Left cardiac atrium (tissue), 4 donors: ENCODE measurements at regions not wholly inside any gene's neighbourhood (a gene's known extent, or its start where the extent isn't known, plus 50 kb on each side); places are given as distances from the start of the nearest gene placed in this dataset.
A peak's percentile ranks its signal among the peaks of the same experiment; 100 is the strongest.
"Not testable (repeated sequence)": the region's sequence is repeated elsewhere in the genome, so short reads cannot be mapped to it uniquely, and the experiment has no call there.

Source experiments
- ATAC-seq, 2 donors: fragments of 200-7000 bp; cut with Tn5 transposase; one replicate each; pipeline ENCODE4 v1.9.1; 2020; ENCODE audit warnings: mild to moderate bottlenecking in 2 of 2, moderate library complexity in 2 of 2
- DNase-seq: peaks from one replicate; pipeline ENCODE4 v3.0.0-alpha.2; 2020
- intact Hi-C, 2 donors: fragments of 100-400 bp; cut with DNase I; formaldehyde crosslinking; loops; one replicate each; pipeline versions ENCODE4 v1.14.1 to v1.15.1; 2022 to 2023
- donor health status: DM: no; HTN: yes; CAD: no.
- donor health status: DM: no; HTN: yes; CAD: no; lungs with severe emphysema.
- donor health status: DM: yes; HTN: yes; CAD: no.
- donor health status: Dilated cardiomyopathy.

DNA sequence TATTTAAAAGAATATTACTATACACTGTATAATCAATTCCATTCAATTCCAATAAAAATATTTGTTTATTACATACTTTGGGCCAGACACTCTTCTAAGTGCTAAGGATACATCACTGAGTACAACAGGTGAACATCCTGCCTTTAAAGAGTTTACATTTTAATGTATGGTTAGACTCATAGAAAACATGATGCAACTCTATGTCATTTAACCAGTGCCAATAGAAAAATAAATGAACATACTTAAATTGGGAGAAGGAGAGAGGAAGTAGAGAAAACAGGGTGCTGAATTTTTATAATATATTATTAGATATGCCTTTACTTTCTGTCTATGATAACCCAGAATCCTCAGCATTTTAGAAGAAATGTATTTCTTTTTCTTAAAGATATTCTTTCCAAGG is 119.2 kb downstream of the TSEN15 start:
- ATAC-seq (no peak), DNase-seq (no peak)
- intact Hi-C loops, result no loop called here

DNA sequence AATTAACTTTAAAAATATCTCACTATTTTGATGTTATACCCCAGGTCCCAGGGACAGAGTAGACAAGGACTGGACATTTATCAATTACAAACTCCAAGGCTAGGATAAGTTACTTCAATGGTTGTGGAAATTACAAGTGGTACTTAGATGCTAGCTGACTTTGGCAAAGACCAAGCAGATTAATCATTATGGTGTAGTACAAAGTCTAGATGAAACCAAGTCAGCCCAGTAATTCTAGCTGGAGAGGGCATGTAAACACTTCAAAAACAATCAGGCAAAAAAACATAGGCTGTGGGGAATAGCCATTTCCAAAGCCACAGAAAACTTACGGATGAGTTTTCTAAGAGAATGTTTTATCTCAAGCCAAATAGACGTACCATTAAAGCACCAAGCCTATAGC is 124.5 kb downstream of the TSEN15 start:
- ATAC-seq (no peak), DNase-seq (no peak)
- intact Hi-C loops, result no loop called here

DNA sequence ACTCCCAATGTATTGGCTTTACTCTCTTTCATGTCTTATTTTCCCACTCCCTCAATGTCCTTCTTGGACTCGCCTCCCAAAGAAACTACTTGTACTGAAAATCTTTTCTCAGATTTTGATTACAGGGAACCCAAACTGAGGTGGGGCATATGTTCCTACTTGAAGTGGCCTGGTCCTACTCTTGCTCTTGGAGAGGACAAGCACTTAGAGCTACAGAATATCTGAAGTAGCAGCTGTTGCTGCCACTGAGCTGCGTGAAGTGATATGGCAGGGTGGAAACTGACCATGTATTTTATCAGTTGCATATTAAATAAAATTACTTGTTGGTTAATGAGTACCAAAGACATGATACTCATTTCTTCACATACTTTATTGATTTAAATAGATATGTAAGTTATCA is 129.5 kb downstream of the TSEN15 start:
- DNase-seq (no peak), ATAC-seq (no peak)
- intact Hi-C loops, result no loop called here

DNA sequence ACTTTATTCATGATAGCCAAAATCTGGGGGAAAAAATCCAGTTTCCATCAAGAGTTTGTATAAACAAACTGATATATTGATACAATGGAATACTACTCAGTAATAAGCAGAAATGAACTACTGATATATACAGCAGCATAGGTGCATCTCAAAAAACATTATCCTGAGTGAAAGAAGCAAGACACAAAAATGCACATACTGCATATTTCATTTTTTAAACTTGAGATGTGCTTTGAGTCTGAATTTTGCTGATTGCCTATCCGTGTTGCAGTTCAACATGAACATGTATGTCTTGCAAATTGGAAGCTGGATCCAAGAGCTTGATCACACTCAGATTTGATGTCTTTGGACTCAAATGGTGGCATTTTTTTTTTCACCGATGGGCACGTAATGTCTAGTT is 132.4 kb downstream of the TSEN15 start:
- DNase-seq (no peak), ATAC-seq (no peak)
- intact Hi-C loops, result no loop called here

DNA sequence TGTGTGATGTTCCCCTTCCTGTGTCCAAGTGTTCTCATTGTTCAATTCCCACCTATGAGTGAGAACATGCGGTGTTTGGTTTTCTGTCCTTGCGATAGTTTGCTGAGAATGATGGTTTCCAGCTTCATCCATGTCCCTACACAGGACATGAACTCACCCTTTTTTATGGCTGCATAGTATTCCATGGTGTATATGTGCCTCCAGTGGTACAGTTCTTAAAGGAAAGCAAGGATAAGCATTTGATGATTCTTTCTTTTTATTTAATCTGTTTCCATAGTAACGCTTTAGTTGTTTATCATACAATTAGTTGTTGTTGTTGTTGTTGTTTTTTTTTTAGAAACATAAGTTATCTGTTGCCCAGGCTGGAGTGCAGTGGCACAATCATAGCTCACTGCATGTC is 133.1 kb downstream of the TSEN15 start:
- ATAC-seq, DNase-seq, intact Hi-C loops: not testable (repeated sequence)

DNA sequence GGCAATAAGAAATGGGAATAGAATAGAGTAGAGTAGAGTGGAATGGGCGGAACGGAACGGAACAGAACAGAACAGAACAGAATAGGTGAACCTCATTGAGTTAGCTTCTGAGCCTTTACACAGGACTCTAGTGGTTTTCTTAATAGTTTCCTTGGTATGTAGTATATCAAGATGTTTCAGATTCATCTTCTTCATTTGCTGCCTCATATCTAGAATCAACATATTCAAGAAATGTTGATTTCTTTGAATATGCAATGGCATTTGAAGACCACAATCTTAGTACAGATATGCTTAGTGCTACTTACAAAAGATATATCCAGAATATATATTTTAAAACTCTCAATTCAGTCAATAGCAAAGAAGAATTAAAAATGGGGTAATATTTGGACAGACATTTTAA is 133.8 kb downstream of the TSEN15 start:
- DNase-seq (no peak), ATAC-seq (no peak)
- intact Hi-C loops, result no loop called here

DNA sequence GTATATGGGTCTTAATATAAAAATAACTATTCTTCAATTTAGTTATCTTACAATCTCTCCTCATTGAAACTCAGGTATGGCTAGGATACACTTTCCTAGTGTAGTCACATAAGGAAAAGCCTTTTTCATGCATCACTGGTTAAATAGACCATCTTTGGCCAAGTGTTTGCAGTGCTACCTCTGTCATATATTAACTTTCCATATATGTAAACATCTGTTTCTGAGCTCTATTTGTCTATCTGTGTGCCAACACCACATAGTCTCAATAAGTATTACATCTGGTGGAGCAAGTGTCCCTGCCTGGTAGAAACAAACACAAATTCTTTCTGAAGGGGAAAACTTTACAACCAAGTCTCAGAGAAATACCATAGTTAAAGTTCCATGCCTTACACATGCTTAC is 134.6 kb downstream of the TSEN15 start:
- intact Hi-C loops, result no loop called here
- ATAC-seq, result no peak

DNA sequence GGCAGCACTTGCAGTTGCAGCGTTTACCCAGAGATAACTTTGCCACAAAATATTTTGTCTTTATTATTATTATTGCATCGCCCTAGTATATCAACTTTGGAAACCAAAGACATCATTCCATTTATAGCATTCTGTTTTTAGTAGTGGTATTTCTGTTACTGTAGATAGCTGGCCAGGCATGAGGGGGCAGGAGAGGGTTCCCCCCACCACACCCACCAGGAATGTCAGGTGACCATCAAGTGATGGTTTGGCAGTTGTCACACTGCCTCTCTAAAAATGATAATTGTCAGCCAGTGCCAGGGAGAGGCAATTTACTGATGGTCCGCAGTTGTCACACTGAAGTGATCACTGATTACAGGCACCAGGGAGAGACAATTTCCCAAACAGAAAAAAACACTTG is 135.6 kb downstream of the TSEN15 start:
- intact Hi-C loops, result no loop called here
- no peak for DNase-seq
- ATAC-seq, result peak in 1 of 2 donors; percentile 78

More for the DNA sequence above, 134.6 kb downstream of the TSEN15 start:
- DNase-seq, result no peak

DNA sequence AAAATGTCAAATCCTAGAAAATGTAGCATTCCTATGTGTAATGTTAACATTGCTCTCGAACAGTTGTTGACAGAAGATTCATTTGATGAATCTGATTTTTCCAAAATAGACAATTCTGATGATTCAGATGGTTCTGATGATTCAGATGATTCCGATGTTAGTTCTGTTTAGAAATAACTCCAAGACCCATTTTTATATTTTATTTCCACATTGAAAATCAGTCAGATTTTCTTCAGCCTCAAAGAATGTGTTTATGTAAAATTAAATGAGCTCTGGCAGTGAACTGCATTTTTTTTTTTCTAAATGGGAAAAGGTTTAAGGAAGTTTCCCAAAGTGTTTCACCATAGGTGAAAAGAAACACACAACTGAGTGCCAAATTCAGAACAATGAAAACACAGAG is 136.5 kb downstream of the TSEN15 start:
- intact Hi-C loops, result no loop called here
- ATAC-seq (no peak), DNase-seq (no peak)

DNA sequence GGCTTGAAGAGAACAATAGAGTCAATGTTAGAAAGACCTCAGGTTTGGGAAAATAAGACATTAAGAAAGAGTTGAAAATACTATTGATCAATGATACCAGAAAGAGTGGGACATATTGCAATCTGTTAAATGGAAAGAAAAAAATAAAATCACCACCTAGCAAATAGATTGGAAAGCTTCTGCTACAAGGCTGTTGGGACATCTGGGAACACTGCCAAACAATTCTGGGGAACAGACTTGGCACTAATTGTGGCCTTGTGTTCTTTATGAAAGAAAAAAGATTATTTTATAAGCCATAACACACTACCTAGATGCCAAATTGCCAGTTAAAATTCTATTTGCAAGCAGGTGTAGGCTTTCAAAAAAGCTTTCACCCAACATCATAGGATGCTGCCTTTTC is 137.8 kb downstream of the TSEN15 start:
- ATAC-seq, result no peak
- intact Hi-C loops, result no loop called here
- no peak for DNase-seq

DNA sequence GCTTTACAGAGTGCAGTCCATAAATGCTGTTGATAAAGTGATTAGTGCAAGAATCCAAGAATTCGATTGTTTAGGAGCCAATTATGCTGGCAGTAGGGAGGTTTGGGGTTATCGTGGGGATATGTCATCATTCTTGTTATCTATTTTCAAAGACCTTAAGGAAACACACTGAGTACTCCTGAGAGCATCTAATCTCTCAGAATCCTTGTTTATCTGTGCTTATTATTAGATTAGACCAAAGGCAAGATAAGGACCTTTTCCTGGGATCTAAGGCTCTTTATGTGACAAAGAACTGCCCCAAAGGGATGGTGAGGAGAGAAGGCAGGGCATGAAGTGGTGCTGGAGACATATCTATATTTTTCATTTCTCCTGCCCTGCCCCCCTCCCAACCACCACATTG is 139.1 kb downstream of the TSEN15 start:
- intact Hi-C loops, result no loop called here
- DNase-seq, result no peak
- ATAC-seq, result no peak

DNA sequence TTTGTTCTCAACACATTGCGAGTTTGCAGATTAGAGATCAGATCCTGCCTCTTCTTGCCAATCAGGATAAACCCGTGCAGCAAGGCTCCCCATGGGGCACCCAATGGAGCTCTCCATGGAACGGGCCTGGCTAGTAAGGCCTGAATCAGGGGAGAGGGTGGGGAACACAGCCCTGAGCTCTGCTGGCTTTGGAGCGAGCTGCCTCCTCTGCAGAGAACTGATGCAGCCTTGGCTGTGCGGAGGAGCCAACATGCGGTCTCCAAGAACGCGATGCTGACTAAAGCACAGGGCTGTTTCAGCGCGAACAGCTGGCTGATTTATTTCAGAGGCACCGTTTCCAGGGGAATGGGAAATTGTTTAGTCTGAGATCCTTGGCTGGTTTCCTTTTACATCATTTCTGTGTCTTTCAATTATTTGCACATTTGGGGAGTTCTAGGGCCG is 139.7 kb downstream of the TSEN15 start:
- intact Hi-C loops, result no loop called here
- DNase-seq (peak; percentile 64), ATAC-seq (peak; percentile 87 to 98)

DNA sequence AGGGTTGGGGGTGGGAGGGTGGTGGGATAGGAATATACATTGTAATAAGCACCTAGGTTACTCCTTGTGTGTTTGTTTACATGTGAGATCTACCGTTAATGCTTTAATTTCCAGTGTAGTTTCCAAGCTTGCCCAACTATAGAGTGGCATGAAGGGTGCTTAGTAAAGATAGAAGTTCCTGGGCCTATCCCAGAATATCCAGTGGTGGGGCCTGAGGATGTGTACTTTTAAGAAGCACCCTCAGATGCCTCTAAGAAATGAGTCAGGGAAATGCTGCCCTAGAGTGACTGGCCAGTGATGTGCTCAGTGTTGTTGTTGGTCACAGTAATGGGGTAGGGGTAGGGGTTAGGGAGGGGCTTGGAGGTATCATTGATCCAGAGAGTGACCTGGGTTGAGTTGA is 141.3 kb downstream of the TSEN15 start:
- ATAC-seq (no peak), DNase-seq (no peak)
- intact Hi-C loops, result no loop called here

DNA sequence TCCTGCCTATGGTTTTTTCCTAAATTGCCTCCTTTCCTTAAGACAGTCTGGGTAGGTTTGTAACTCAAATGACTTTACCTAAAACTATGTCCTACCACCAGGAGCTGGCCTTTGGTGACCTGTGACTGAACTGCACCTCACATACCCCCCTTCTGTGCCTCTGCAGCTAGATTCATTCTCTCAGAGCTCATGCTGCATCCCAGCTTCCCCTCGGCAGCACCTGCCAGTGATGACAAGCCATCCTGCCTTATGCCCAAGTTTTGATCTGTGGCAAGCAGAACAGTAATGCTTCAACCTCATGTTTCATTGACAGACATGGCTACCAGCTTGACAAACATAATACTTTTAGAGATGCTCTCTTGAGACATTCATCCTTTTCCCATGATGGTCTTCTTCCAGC is 141.9 kb downstream of the TSEN15 start:
- intact Hi-C loops, result no loop called here
- ATAC-seq (peak in 1 of 2 donors; percentile 75), DNase-seq (no peak)

DNA sequence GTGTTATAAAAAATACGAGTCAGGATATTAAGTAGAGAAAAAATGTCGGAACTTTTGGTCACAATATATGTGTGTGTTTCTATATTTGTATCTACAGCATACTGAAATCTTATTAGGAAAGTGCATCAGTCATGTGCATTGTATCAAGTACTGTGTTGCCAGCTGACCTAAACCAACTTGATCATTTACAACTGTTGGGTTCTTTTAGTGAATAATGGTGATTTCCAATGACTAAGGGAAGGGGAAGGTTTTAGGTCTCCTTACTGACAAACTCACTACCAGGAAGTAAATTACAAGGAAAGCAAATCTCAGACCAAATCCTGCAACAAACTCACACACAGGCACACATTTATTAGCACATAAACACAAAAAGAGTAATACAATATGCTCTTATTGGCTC is 142.7 kb downstream of the TSEN15 start:
- ATAC-seq, result no peak
- no peak for DNase-seq
- intact Hi-C loops, result no loop called here

DNA sequence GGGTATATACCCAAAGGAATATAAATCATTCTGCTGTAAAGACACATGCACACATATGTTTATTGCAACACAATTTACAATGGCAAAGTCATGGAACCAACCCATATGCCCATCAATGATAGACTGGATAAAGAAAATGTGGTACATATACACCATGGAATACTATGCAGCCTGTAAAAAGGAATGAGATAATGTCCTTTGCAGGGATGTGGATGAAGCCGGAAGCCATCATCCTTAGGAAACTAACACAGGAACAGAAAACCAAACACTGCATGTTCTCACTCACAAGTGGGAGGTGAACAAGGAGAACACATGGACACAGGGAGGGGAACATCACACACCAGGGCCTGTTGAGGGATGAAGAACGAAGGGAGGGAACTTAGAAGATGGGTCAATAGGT is 144.2 kb downstream of the TSEN15 start:
- ATAC-seq, intact Hi-C loops, DNase-seq: not testable (repeated sequence)

DNA sequence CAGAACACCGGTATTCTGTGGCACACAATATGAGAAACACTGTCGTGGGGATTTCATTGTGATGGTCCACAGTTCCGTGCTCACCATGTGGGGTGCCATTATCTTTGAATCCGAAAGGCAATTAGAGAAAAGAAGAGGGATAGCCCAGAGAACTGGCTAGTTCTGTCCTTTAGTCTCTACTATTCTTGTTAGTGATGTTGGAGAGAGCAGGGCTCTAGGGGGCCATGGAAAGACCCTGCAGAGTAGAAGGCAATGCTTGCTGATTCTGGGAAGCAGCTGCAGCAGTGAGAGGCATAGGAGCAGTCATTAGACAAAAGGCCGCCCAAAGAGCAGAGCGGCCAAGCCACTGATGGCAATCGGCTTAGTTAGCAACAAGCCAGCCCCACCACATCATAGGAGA is 146.3 kb downstream of the TSEN15 start:
- intact Hi-C loops, result no loop called here
- ATAC-seq (no peak), DNase-seq (no peak)

DNA sequence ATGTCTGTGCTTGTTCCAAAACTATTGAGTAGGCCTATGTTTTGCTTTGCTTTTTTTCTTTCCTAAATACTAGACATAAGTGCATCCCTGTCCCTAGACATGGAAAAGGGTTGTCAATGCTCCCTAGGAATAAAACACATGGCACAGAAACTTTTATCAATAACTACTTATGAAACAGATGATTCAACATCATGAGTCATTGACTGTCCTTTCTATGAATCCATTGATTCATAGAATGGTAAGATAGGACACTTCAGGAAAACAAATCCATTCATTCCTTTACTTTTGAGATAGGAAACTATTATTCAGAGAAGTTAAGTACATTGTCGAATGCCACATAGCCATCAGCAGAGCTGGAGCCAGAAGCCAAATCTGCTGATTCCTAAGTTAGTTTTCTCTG is 147.5 kb downstream of the TSEN15 start:
- DNase-seq, result no peak
- intact Hi-C loops, result no loop called here
- ATAC-seq, result no peak

DNA sequence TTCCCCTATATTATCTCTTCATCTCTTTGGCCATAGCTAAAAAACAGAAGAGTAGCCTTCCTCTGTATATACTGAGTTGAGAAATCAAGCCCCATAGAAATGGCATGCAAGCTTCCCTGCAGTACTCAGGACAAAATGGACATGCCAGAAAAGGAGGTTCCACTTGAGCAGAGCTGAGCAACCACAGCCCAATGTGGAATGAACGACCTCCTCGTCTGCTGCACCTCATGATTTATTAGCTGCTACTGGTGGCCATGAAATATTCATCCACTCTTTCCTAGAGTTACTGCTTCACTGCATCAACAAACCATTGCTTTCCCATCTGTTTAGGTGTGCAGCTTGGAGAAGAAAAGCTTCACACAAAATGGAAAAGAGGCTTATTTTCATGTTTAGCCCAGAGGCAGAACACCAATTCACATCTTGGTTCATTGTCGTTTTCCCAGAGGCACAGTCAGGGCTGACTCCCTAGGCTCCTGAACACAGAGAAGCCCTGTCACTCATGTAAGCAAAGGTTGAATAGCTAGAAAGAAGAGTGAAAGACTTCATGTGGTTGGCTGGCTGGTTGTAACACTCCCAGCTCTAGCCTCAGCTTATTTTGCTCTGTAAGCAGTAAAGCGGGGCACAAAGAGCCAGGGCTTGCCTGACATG is 148.0 kb downstream of the TSEN15 start:
- DNase-seq (no peak), ATAC-seq (no peak)
- intact Hi-C loops, result no loop called here

DNA sequence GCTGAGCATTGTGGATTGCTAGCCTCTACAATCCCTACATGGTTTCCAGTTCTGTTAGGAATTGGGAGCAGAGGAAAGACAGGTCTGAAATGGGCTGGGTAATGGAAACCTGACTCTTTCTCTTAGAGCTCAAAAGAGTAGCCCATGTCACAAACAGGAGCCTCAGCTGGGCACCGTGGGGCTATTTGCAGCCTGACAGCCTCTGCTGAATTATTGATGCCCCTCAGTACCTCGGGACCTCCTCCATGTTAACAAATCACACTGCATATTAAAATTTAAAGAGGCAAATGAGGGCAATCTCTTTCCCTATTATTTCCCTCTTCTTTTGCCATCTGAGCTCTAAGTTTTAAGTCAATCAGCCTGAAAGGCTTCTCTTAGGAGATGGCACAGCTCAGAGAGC is 157.1 kb downstream of the TSEN15 start:
- DNase-seq, result no peak
- intact Hi-C loops, result loop anchor here in 1 of 2 donors (5.0 kb wide), 1 partner anchor 116 kb away; no protein-coding TSS in a partner anchor
- no peak for ATAC-seq

DNA sequence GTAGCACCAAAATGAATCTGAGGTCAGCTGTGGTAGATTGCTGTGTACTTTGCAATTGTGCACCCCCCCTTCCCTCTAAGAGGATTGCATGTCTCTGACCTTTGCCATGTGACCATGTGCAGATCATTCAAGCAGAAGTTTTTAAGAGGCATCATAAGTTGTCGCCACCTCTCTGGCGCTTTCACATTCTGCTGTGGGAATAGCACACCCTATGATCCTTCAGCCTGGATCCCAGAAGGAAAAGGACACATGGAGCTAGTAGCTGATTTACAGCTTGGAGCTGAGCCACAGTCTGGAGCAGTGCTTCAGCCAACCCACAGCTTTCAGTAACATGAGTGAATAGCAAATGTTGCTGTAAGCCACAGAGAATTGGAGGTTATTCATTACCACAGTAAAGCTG is 158.5 kb downstream of the TSEN15 start:
- ATAC-seq (peak; percentile 66 to 70), DNase-seq (no peak)
- intact Hi-C loops, result no loop called here

DNA sequence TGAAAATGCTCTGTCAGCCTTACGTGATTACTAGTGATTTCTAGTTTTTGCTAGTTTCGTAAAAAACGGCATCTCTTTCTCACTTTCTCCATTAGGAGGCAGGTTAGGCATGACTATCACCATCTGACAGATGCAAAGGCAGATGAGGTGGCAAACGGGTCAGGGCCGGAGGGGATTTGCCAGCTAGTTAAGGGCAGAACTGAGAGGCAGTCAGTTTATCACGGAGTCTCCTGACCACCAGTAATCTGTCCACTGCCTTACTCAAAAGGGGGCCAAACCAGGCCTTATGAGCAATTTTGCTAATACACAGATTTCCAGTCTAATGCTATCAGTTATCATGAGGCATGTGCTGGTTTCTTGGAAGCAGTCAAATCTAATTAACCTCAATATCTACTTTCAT is 159.3 kb downstream of the TSEN15 start:
- ATAC-seq (no peak), DNase-seq (no peak)
- intact Hi-C loops, result no loop called here
